ENCODE measurements at regions not wholly inside any gene's neighbourhood (a gene's known extent, or its start where the extent isn't known, plus 50 kb on each side); places are given as distances from the start of the nearest gene placed in this dataset.
A peak's percentile ranks its signal among the peaks of the same experiment; 100 is the strongest.

GRCh38 chr1:193325042-193325441 lies 138.6 kb upstream of the B3GALT2 start:
- H3K27me3 Mint-ChIP-seq (ENCODE audit: insufficient read depth), result no peaks in the 10 kb centered on the region
- H3K36me3 Mint-ChIP-seq (ENCODE audit: low read depth), result no peaks in the 10 kb centered on the region
- no peak overlapping the region for H3K27ac ChIP-seq (ENCODE audit: low read depth, low read length)
- no peak overlapping the region for H3K9ac ChIP-seq (ENCODE audit: extremely low read depth, low read length, poor library complexity, severe bottlenecking)
- TF ChIP-seq CTCF (conservative IDR thresholded peaks at IDR 0.05), result no peak
- peaks cover 4% of the 10 kb centered on the region for H3K4me1 ChIP-seq (ENCODE audit: control insufficient read depth, insufficient read depth, low read length)
- H3K9me3 Mint-ChIP-seq, result peaks cover 44% of the 10 kb centered on the region
- no peaks in the 10 kb centered on the region for H3K36me3 ChIP-seq (ENCODE audit: control insufficient read depth, insufficient read depth, low read length)
- no peak for DNase-seq
- H3K4me3 ChIP-seq (ENCODE audit: low read length), result peak overlapping the region; percentile 28
- H3K4me1 Mint-ChIP-seq, result no peaks in the 10 kb centered on the region
- WGBS, 2 experiments (ENCODE audit: insufficient coverage in 1 of 2, insufficient read length in 1 of 2), result 89 to 100% methylated on average over 1 of the region's 1 CpG
- no peak overlapping the region for H3K27ac Mint-ChIP-seq
- H3K4me3 Mint-ChIP-seq, result no peak overlapping the region
- H3K27me3 ChIP-seq (ENCODE audit: control insufficient read depth, insufficient read depth, low read length, poor library complexity, severe bottlenecking), result no peaks in the 10 kb centered on the region
- peaks cover 62% of the 10 kb centered on the region for H3K9me3 ChIP-seq (ENCODE audit: control insufficient read depth, low read length)

- Histone ChIP-seq H3K27me3 (ENCODE audit: control insufficient read depth, insufficient read depth, low read length, poor library complexity, severe bottlenecking) (no peaks in the 10 kb centered on the region), H3K9me3 (ENCODE audit: control insufficient read depth, low read length) (peaks cover 51% of the 10 kb centered on the region), H3K9ac (ENCODE audit: extremely low read depth, low read length, poor library complexity, severe bottlenecking) (no peak overlapping the region), H3K4me3 (ENCODE audit: low read length) (no peak overlapping the region), H3K4me1 (ENCODE audit: control insufficient read depth, insufficient read depth, low read length) (peaks cover 4% of the 10 kb centered on the region), H3K36me3 (ENCODE audit: control insufficient read depth, insufficient read depth, low read length) (no peaks in the 10 kb centered on the region), H3K27ac (ENCODE audit: low read depth, low read length) (no peak overlapping the region)
- H3K27ac Mint-ChIP-seq, result peak overlapping the region; percentile 35
- WGBS, 2 experiments (ENCODE audit: insufficient coverage in 1 of 2, insufficient read length in 1 of 2), result 88% methylated on average over 1 of the region's 2 CpGs; no CpG with 5 or more reads in 1 of the 2 experiments
- no peaks in the 10 kb centered on the region for H3K27me3 Mint-ChIP-seq (ENCODE audit: insufficient read depth)
- no peaks in the 10 kb centered on the region for H3K36me3 Mint-ChIP-seq (ENCODE audit: low read depth)
- no peak for TF ChIP-seq CTCF (conservative IDR thresholded peaks at IDR 0.05)
- no peak overlapping the region for H3K4me3 Mint-ChIP-seq
- no peaks in the 10 kb centered on the region for H3K4me1 Mint-ChIP-seq
- DNase-seq, result no peak
- H3K9me3 Mint-ChIP-seq, result peaks cover 37% of the 10 kb centered on the region
These were observed 135.8 kb upstream of the B3GALT2 start for GRCh38 chr1:193322211-193322610.

- Histone ChIP-seq H3K27ac (ENCODE audit: low read depth, low read length) (no peak overlapping the region), H3K4me1 (ENCODE audit: control insufficient read depth, insufficient read depth, low read length) (no peaks in the 10 kb centered on the region), H3K9me3 (ENCODE audit: control insufficient read depth, low read length) (peaks cover 48% of the 10 kb centered on the region), H3K36me3 (ENCODE audit: control insufficient read depth, insufficient read depth, low read length) (no peaks in the 10 kb centered on the region), H3K27me3 (ENCODE audit: control insufficient read depth, insufficient read depth, low read length, poor library complexity, severe bottlenecking) (no peaks in the 10 kb centered on the region), H3K4me3 (ENCODE audit: low read length) (no peak overlapping the region), H3K9ac (ENCODE audit: extremely low read depth, low read length, poor library complexity, severe bottlenecking) (no peak overlapping the region)
- no peaks in the 10 kb centered on the region for H3K27me3 Mint-ChIP-seq (ENCODE audit: insufficient read depth)
- H3K9me3 Mint-ChIP-seq, result peaks cover 36% of the 10 kb centered on the region
- TF ChIP-seq CTCF (conservative IDR thresholded peaks at IDR 0.05), result no peak
- no peaks in the 10 kb centered on the region for H3K4me1 Mint-ChIP-seq
- H3K27ac Mint-ChIP-seq, result no peak overlapping the region
- H3K36me3 Mint-ChIP-seq (ENCODE audit: low read depth), result no peaks in the 10 kb centered on the region
- H3K4me3 Mint-ChIP-seq, result no peak overlapping the region
- DNase-seq, result no peak
- WGBS, 2 experiments (ENCODE audit: insufficient coverage in 1 of 2, insufficient read length in 1 of 2), result 67 to 92% methylated on average over 1 to 2 of the region's 2 CpGs
These were observed 134.9 kb upstream of the B3GALT2 start for GRCh38 chr1:193321242-193321840.
